GM19455 (cell line): ENCODE measurements at regions not wholly inside any gene's neighbourhood (a gene's known extent, or its start where the extent isn't known, plus 50 kb on each side); places are given as distances from the start of the nearest gene placed in this dataset.
"Not testable (repeated sequence)": the region's sequence is repeated elsewhere in the genome, so short reads cannot be mapped to it uniquely, and the experiment has no call there.

Experiments used
- ATAC-seq: cut with Tn5 transposase; IDR thresholded peaks from one replicate; pipeline ENCODE4 v1.9.1; 2021; ENCODE audit not compliant: unreplicated experiment

- not testable (repeated sequence) for ATAC-seq
Measured at GRCh38 chr9:73337182-73337581, 185.5 kb downstream of the ANXA1 start.

GRCh38 chr9:73344060-73344459, 192.4 kb downstream of the ANXA1 start:
- ATAC-seq = no peak

- ATAC-seq = no peak
Measured at GRCh38 chr9:73347123-73347522, 195.5 kb downstream of the ANXA1 start.

GRCh38 chr9:73347720-73348119, 196.1 kb downstream of the ANXA1 start:
- ATAC-seq = no peak

GRCh38 chr9:73348471-73348870, 196.8 kb downstream of the ANXA1 start:
- ATAC-seq = no peak

GRCh38 chr9:73349476-73349875, 197.8 kb downstream of the ANXA1 start:
- ATAC-seq = no peak

GRCh38 chr9:73357607-73358006, 205.9 kb downstream of the ANXA1 start:
- ATAC-seq = no peak

- ATAC-seq = no peak
Measured at GRCh38 chr9:73370053-73370452, 218.4 kb downstream of the ANXA1 start.

GRCh38 chr9:73371801-73372200, 220.1 kb downstream of the ANXA1 start:
- ATAC-seq = no peak

- ATAC-seq = no peak
Measured at GRCh38 chr9:73380411-73380810, 228.7 kb downstream of the ANXA1 start.

- ATAC-seq = no peak
Measured at GRCh38 chr9:73402081-73403028, 250.7 kb downstream of the ANXA1 start.

- ATAC-seq = no peak
Measured at GRCh38 chr9:73411494-73411893, 259.8 kb downstream of the ANXA1 start.

- no peak for ATAC-seq
Measured at GRCh38 chr9:73412874-73413273, 261.2 kb downstream of the ANXA1 start.

GRCh38 chr9:73423891-73424290, 272.2 kb downstream of the ANXA1 start:
- no peak for ATAC-seq

GRCh38 chr9:73426269-73426668, 274.6 kb downstream of the ANXA1 start:
- ATAC-seq = no peak

- no peak for ATAC-seq
Measured at GRCh38 chr9:73434826-73435225, 283.2 kb downstream of the ANXA1 start.

- peak; percentile 58 for ATAC-seq
Measured at GRCh38 chr9:73437758-73438157, 286.1 kb downstream of the ANXA1 start.

GRCh38 chr9:73439839-73440238, 288.2 kb downstream of the ANXA1 start:
- not testable (repeated sequence) for ATAC-seq

- ATAC-seq = no peak
Measured at GRCh38 chr9:73441223-73441622, 289.6 kb downstream of the ANXA1 start.

- ATAC-seq = no peak
Measured at GRCh38 chr9:73441890-73442818, 290.5 kb downstream of the ANXA1 start.

GRCh38 chr9:73444821-73445220, 293.2 kb downstream of the ANXA1 start:
- no peak for ATAC-seq

GRCh38 chr9:73445384-73445783, 293.7 kb downstream of the ANXA1 start:
- not testable (repeated sequence) for ATAC-seq
